Bronchial epithelial cell (primary cell): ENCODE measurements at regions not wholly inside any gene's neighbourhood (a gene's known extent, or its start where the extent isn't known, plus 50 kb on each side); places are given as distances from the start of the nearest gene placed in this dataset.
A peak's percentile ranks its signal among the peaks of the same experiment; 100 is the strongest.

ENCODE experiments used
- DNase-seq: peaks from one replicate; pipeline ENCODE4 v3.0.0-alpha.2; 2010; ENCODE audit warnings: low read depth
- FAIRE-seq: peaks from 2 replicates; lab custom pipeline; 2011; peaks lifted over from hg19 to GRCh38; lab: Jason Lieb, UNC
- H3K27me3 ChIP-seq: 2 replicates; pipeline ENCODE4 v1.5.1; 2011; ENCODE audit warnings: low read length; ENCODE audit not compliant: control insufficient read depth, insufficient read depth
- H3K36me3 ChIP-seq: 2 replicates; pipeline ENCODE4 v1.5.1; 2011; ENCODE audit warnings: low read length; ENCODE audit not compliant: control insufficient read depth, insufficient read depth
- H3K4me3 ChIP-seq: 2 replicates; pipeline ENCODE4 v1.5.1; 2011; ENCODE audit warnings: mild to moderate bottlenecking, low read depth, low read length, control low read depth
- CTCF ChIP-seq: IDR thresholded peaks from 2 replicates; pipeline ENCODE4 v1.5.1; 2011; ENCODE audit warnings: mild to moderate bottlenecking, moderate library complexity, low read length, control low read depth, inconsistent platforms; ENCODE audit not compliant: insufficient read depth, severe bottlenecking

GRCh38 chr3:29070959-29071634, 209.8 kb upstream of the RBMS3 start:
- Histone ChIP-seq H3K27me3 (no peaks in the 10 kb centered on the region), H3K4me3 (no peak overlapping the region), H3K36me3 (no peaks in the 10 kb centered on the region)
- DNase-seq (no peak), FAIRE-seq (no peak)
- no peak for TF ChIP-seq CTCF

GRCh38 chr3:29072611-29073010, 208.3 kb upstream of the RBMS3 start:
- no peak for TF ChIP-seq CTCF
- H3K36me3 ChIP-seq = no peaks in the 10 kb centered on the region
- no peak for DNase-seq
- no peaks in the 10 kb centered on the region for H3K27me3 ChIP-seq
- H3K4me3 ChIP-seq = no peak overlapping the region
- no peak for FAIRE-seq

GRCh38 chr3:29077356-29077755, 203.5 kb upstream of the RBMS3 start:
- no peak for TF ChIP-seq CTCF
- no peaks in the 10 kb centered on the region for H3K27me3 ChIP-seq
- FAIRE-seq (no peak), DNase-seq (no peak)
- H3K36me3 ChIP-seq = no peaks in the 10 kb centered on the region
- no peak overlapping the region for H3K4me3 ChIP-seq

GRCh38 chr3:29079358-29079757, 201.5 kb upstream of the RBMS3 start:
- FAIRE-seq = no peak
- no peak for DNase-seq
- no peak for TF ChIP-seq CTCF
- no peaks in the 10 kb centered on the region for H3K36me3 ChIP-seq
- H3K4me3 ChIP-seq = no peak overlapping the region
- H3K27me3 ChIP-seq = no peaks in the 10 kb centered on the region

- H3K4me3 ChIP-seq = no peak overlapping the region
- H3K27me3 ChIP-seq = no peaks in the 10 kb centered on the region
- DNase-seq (peak; percentile 50), FAIRE-seq (no peak)
- no peak for TF ChIP-seq CTCF
- no peaks in the 10 kb centered on the region for H3K36me3 ChIP-seq
These were observed 199.9 kb upstream of the RBMS3 start for GRCh38 chr3:29080967-29081366.

GRCh38 chr3:29083081-29083480, 197.8 kb upstream of the RBMS3 start:
- TF ChIP-seq CTCF = no peak
- Histone ChIP-seq H3K27me3 (no peaks in the 10 kb centered on the region), H3K36me3 (no peaks in the 10 kb centered on the region), H3K4me3 (no peak overlapping the region)
- DNase-seq (peak; percentile 5), FAIRE-seq (no peak)
